Activated CD4-positive, alpha-beta T cell treated with anti-CD3 and anti-CD28 coated beads, Interleukin-2, amount 10 ng/mL, durations not matched to agents 24 days and 14 days (primary cell): ENCODE measurements at regions not wholly inside any gene's neighbourhood (a gene's known extent, or its start where the extent isn't known, plus 50 kb on each side); places are given as distances from the start of the nearest gene placed in this dataset.
"Not testable (repeated sequence)": the region's sequence is repeated elsewhere in the genome, so short reads cannot be mapped to it uniquely, and the experiment has no call there.

Experiments used
- DNase-seq: peaks from one replicate; pipeline ENCODE4 v3.0.0; 2022
- H3K27ac Mint-ChIP-seq: one replicate; pipeline ENCODE4 v1.8.0; 2022; ENCODE audit warnings: mild to moderate bottlenecking, mixed read lengths
- H3K27me3 Mint-ChIP-seq: one replicate; pipeline ENCODE4 v1.8.0; 2022; ENCODE audit warnings: mixed read lengths
- H3K36me3 Mint-ChIP-seq: one replicate; pipeline ENCODE4 v1.8.0; 2022; ENCODE audit warnings: low read depth, mild to moderate bottlenecking, mixed read lengths
- H3K4me1 Mint-ChIP-seq: one replicate; pipeline ENCODE4 v1.8.0; 2021; ENCODE audit warnings: mixed read lengths
- H3K4me3 Mint-ChIP-seq: one replicate; pipeline ENCODE4 v1.8.0; 2022; ENCODE audit warnings: mild to moderate bottlenecking, moderate library complexity, mixed read lengths
- H3K9me3 Mint-ChIP-seq: one replicate; pipeline ENCODE4 v1.8.0; 2021; ENCODE audit warnings: mixed read lengths
- intact Hi-C: fragments of 100-400 bp; cut with micrococcal nuclease; formaldehyde crosslinking; loops from one replicate; pipeline ENCODE4 v1.15.1; 2023

DNA sequence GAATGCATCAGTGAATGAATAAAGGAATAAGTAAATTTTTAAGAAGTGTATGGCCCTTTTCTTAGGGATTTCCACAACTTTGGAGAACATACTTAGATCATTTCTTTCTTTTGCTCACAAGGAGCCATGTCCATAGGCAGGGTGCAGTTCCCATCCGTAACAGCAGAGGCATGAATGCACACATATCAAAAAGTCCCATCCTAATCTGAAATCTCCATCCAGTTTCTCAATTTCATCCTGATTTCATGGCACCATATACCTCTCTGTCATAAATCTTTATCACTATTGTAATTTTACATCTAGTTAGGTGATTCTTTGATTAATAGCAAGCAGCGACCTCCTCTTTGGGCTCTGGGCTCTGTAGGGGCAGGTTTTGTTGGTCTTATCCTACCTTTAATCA, 359.2 kb downstream of the RRAGC start:
- H3K27ac Mint-ChIP-seq: no peak overlapping the region
- H3K4me3 Mint-ChIP-seq: no peak overlapping the region
- H3K9me3 Mint-ChIP-seq: no peaks in the 10 kb centered on the region
- intact Hi-C loops: no loop called here
- peaks cover 38% of the 10 kb centered on the region for H3K27me3 Mint-ChIP-seq
- no peak for DNase-seq
- H3K4me1 Mint-ChIP-seq: peaks cover 6% of the 10 kb centered on the region
- no peaks in the 10 kb centered on the region for H3K36me3 Mint-ChIP-seq

DNA sequence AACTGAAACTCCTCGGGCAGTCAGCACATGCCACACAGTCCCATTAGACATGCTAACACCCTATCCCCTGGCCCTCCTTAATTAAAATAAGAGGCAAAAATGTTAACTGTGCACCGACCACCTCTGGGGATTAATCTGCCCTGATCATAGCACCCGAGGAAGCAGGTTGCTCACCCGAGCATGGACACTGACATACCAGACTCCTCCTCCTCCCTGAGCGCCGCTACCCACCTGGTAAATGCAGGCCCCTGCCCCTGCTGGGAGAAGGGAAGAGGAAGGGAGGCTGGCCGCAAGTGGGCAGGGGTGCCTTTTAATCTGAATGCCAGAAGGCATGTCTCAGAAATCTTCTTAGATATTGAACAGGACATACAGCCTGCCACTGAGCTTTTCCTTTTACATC, 360.9 kb downstream of the RRAGC start:
- intact Hi-C loops: no loop called here
- no peak overlapping the region for H3K4me3 Mint-ChIP-seq
- H3K27ac Mint-ChIP-seq: no peak overlapping the region
- H3K9me3 Mint-ChIP-seq: no peaks in the 10 kb centered on the region
- no peaks in the 10 kb centered on the region for H3K36me3 Mint-ChIP-seq
- DNase-seq: no peak
- H3K27me3 Mint-ChIP-seq: peaks cover 28% of the 10 kb centered on the region
- H3K4me1 Mint-ChIP-seq: peaks cover 6% of the 10 kb centered on the region

DNA sequence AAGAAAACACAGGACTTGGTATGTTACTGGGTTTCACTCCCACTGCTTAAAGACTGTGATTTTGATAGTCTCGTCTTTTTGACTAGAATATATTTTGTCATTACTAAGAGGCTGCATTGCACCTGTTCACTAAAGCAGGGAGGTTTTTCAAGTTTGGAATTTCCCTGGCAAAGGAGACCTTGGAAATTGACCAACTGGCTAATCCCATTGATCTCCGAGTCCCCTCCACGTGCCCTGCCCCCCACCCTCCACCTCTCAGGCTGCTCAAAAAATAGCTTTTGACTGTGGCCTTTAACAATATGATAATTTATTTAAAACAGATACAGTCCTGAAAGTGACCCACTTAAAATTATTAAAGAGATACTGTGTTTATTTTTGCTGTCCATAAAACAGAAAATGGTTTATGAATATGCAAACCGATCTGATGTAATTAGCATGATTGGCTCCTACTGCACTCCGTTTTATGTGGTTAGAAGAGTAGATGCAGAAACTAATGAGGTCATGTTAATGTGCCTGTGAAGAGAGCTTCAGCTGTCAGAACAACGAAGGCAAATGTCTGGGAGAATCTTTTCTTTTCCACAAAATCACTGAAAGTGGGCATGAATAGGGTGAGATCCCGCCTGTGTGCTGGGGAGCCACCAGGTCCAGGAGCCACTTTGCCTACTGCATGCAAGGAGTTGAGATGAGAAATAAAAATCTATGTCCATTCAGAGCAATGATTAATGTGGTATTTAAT, 361.5 kb downstream of the RRAGC start:
- Mint-ChIP-seq H3K36me3 (no peaks in the 10 kb centered on the region), H3K4me1 (peaks cover 6% of the 10 kb centered on the region), H3K9me3 (no peaks in the 10 kb centered on the region), H3K27me3 (peaks cover 24% of the 10 kb centered on the region), H3K4me3 (no peak overlapping the region), H3K27ac (no peak overlapping the region)
- intact Hi-C loops: no loop called here
- no peak for DNase-seq

DNA sequence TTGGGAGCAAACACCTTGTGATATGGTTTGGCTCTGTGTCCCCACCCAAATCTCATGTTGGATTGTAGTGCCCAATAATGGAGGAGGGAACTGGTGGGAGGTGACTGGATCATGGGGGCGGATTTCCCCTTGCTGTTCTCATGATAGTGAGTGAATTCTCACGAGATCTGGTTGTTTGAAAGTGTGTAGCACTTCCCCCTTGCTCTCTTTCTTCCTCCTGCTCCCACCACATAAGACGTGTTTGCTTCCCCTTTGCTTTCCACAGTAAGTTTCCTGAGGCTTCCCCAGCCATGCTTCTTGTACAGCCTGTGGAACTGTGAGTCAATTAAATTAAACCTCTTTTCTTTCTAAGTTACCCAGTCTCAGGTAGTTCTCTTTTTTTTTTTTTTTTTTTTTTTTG, 366.3 kb downstream of the RRAGC start:
- not testable (repeated sequence) for H3K4me3 Mint-ChIP-seq, DNase-seq, H3K9me3 Mint-ChIP-seq, H3K4me1 Mint-ChIP-seq, H3K36me3 Mint-ChIP-seq, H3K27ac Mint-ChIP-seq
- H3K27me3 Mint-ChIP-seq: peaks cover 28% of the 10 kb centered on the region
- intact Hi-C loops: loop anchor here (5.0 kb wide), 1 partner anchor 94 kb away; no protein-coding TSS in a partner anchor

DNA sequence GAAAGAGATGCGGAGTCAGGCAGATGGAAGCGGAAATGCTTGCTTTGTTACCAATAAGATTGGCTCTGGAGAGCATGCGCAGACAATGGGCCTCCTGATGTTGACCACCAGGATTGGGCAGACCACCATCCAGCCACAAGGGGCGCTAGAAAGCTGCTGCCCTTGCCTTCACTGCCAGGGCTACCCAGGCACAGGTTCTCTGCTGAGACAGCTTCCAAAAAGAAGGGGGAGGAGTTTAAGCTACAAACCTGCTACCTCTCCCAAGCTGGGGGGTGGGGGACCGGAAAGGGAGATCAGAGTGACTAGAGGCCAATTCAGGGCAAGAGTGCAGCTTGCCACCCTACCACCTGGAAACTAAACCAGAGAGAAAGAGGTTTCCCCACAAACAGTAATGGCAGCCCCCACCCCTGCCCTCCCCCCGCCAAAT, 369.7 kb downstream of the RRAGC start:
- H3K36me3 Mint-ChIP-seq: no peaks in the 10 kb centered on the region
- no peaks in the 10 kb centered on the region for H3K9me3 Mint-ChIP-seq
- peak; percentile 79 for DNase-seq
- no peak overlapping the region for H3K4me3 Mint-ChIP-seq
- intact Hi-C loops: loop anchor here (5.0 kb wide), 1 partner anchor 97 kb away; no protein-coding TSS in a partner anchor
- H3K27me3 Mint-ChIP-seq: peaks cover 30% of the 10 kb centered on the region
- no peak overlapping the region for H3K27ac Mint-ChIP-seq
- H3K4me1 Mint-ChIP-seq: peaks cover 2% of the 10 kb centered on the region

DNA sequence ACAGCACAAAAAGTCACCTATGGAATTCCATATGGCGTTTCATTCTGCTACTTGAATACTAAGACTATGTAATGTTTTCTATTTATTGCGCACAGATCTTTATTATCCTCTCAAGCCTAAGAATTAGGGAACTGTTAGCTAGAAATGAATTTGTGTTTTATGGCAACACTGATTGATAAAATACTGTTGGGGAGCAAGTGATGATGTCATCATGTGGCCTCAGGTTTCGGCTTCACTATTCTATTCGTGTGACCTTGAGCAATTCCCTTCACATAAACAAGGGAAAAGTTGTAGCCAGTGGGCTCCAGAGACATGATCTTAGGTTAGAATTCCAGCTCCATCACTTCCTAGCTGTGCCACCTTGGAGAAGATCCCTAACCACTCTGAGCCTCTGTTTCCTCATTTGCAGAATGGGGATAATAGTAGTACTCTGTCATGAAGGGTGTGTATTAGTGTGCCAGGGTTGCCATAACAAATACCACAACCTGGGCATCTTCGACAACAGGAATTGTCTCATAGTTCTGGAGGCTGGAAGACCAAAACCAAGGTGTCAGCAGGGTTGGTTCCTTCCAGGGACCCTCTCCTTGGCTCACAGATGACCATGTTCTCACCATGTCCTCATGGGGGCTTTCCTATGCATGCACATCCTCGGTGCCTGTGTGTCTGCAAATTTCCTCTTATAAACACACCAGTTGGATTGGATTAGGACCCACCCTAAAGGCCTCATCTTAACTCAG, 371.2 kb downstream of the RRAGC start:
- intact Hi-C loops: no loop called here
- Mint-ChIP-seq H3K27ac (no peak overlapping the region), H3K4me3 (no peak overlapping the region), H3K27me3 (peaks cover 37% of the 10 kb centered on the region), H3K4me1 (peaks cover 2% of the 10 kb centered on the region), H3K36me3 (no peaks in the 10 kb centered on the region), H3K9me3 (no peaks in the 10 kb centered on the region)
- no peak for DNase-seq

DNA sequence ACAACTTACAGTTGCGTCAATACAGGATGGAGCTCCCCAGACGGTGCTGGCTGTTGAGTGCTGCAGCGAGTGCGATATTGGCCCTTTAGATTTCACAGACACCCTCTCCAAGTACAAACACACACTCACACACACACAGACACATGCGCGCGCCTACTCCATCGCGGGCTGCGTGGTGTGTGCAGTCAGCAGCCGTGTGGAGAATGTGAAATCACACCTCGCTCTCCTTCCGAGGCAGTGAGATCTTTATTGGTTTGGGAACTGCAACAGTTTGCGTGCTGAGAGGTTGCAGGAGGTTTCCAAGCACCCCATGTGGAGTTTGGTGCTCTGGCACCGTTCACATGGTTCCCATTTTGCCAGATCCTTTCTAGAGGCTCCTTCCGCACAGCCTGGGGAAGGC, 372.2 kb downstream of the RRAGC start:
- no peak for DNase-seq
- H3K9me3 Mint-ChIP-seq: no peaks in the 10 kb centered on the region
- no peaks in the 10 kb centered on the region for H3K36me3 Mint-ChIP-seq
- peaks cover 31% of the 10 kb centered on the region for H3K27me3 Mint-ChIP-seq
- H3K27ac Mint-ChIP-seq: no peak overlapping the region
- intact Hi-C loops: no loop called here
- H3K4me1 Mint-ChIP-seq: peaks cover 2% of the 10 kb centered on the region
- H3K4me3 Mint-ChIP-seq: no peak overlapping the region

DNA sequence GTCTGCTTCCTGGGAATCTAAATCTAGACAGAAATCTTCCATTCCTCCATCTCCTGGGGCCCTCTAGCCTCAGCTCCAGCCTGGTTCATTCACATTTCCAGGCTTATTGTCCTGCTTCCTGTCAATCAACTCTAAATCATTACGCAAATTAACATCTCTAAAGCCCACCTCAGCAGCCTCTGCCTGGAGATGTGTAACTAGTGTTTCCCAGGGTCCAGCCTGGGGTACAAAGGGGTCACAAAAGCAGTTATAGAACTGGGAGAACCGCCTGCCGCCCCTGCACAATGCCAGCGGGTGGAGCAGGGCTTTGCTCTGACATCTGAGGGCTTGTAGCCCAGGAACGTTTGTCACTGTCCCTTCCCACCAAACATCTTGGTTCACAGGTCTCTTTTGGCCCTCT, 373.5 kb downstream of the RRAGC start:
- Mint-ChIP-seq H3K4me1 (peaks cover 2% of the 10 kb centered on the region), H3K27ac (no peak overlapping the region), H3K36me3 (no peaks in the 10 kb centered on the region), H3K9me3 (no peaks in the 10 kb centered on the region), H3K27me3 (peaks cover 25% of the 10 kb centered on the region), H3K4me3 (no peak overlapping the region)
- intact Hi-C loops: no loop called here
- DNase-seq: no peak

DNA sequence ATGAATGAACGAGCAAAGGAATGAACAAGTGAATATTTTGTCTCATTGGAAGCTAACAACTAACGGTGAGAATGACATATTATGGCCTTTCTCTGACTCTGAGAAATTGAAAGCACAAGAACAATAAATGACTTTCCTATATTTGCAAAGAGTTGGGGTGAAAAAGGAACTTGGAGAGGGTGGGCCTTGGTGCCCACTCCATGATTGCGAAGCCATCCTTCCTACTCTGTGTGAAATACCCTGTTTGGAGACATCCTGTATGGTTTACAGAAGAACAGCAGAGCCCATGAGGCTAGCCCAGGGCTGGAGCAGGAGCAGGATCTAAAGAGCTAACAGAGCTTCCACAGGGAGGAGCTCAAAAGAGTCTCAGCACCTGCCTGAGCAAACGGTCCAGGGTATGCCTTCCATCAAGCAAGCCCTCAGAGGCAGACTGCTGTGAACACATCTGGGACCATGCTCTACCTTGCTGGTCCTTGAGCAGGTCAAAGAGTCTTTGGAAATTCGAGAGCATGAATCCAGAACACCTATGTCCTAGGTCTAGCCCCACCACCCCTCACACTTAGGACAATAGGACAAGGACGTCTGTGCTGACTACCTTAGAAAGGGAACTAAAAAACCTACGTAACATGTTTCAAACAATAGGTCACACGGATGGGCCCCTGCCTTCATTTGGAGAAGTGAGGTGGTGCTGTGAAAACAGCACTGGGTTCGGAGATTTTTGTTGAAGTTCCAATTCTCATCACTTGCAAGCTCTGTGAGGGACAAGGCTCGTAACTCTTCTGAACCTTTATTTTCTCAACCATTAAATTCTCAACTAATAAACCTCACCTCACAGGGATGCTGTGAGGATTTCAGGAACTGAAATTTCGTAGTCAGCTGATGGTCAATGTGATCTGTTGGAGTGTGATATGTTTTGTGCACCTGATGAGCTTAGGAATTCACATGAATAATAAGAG, 377.4 kb downstream of the RRAGC start:
- no peaks in the 10 kb centered on the region for H3K4me1 Mint-ChIP-seq
- H3K9me3 Mint-ChIP-seq: no peaks in the 10 kb centered on the region
- peaks cover 29% of the 10 kb centered on the region for H3K27me3 Mint-ChIP-seq
- no peaks in the 10 kb centered on the region for H3K36me3 Mint-ChIP-seq
- H3K27ac Mint-ChIP-seq: no peak overlapping the region
- intact Hi-C loops: no loop called here
- DNase-seq: no peak
- no peak overlapping the region for H3K4me3 Mint-ChIP-seq

DNA sequence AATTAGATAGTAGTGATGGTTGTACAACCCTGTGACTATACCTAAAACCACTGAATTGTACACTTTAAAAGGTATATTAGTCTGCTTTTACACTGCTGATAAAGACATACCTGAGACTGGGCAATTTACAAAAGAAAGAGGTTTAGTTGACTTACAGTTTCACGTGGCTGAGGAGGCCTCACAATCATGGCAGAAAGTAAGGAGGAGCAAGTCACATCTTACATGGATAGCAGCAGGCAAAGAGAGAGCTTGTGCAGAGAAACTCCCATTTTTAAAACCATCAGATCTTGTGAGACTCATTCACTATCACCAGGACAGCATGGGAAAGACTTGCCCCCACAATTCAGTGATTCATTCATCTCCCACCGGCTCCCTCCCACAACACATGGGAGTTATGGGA, 379.9 kb downstream of the RRAGC start:
- H3K4me1 Mint-ChIP-seq, intact Hi-C loops, H3K4me3 Mint-ChIP-seq, H3K36me3 Mint-ChIP-seq, H3K27ac Mint-ChIP-seq, H3K9me3 Mint-ChIP-seq, DNase-seq: not testable (repeated sequence)
- peaks cover 40% of the 10 kb centered on the region for H3K27me3 Mint-ChIP-seq

DNA sequence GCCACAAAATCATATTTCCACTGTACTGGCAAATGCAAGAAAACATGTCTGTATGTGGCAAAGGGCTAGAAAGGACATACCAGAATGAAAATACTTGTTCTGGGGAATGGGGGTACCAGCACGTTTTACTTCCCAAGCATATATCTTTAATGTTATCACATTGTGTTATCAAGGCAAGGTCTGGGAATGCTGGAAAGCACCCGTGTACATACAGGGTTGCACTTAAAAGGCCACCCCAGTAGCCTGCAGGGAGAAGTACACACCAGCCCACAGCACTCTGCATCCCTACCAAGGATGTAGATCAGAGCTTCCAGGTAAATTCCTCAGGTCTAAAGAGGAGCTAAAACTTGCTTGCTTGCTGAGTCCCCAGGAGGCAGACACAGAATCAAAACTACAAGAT, 381.8 kb downstream of the RRAGC start:
- intact Hi-C loops: no loop called here
- H3K4me1 Mint-ChIP-seq: peaks cover 8% of the 10 kb centered on the region
- peaks cover 45% of the 10 kb centered on the region for H3K27me3 Mint-ChIP-seq
- DNase-seq: no peak
- H3K36me3 Mint-ChIP-seq: no peaks in the 10 kb centered on the region
- no peak overlapping the region for H3K4me3 Mint-ChIP-seq
- H3K27ac Mint-ChIP-seq: no peak overlapping the region
- no peaks in the 10 kb centered on the region for H3K9me3 Mint-ChIP-seq

DNA sequence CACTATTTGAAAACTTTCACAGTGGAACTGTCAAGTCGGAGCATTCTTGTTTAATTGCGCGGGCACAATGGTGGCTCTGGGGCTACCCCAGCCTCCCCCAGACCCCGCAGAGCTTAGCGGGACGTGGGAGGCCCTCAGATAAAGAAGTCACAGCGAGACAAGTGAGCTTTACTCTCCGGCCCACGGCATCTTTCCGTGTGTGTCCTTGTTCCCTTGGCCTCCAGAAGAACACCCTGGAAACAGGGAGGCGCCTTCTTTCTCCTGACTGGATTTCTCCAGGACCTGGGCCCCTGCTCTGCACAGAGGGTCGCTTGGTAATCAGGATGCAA, 382.8 kb downstream of the RRAGC start:
- no peaks in the 10 kb centered on the region for H3K36me3 Mint-ChIP-seq
- no peaks in the 10 kb centered on the region for H3K9me3 Mint-ChIP-seq
- no peak overlapping the region for H3K4me3 Mint-ChIP-seq
- peaks cover 50% of the 10 kb centered on the region for H3K27me3 Mint-ChIP-seq
- peaks cover 8% of the 10 kb centered on the region for H3K4me1 Mint-ChIP-seq
- no peak overlapping the region for H3K27ac Mint-ChIP-seq
- DNase-seq: no peak
- intact Hi-C loops: no loop called here

DNA sequence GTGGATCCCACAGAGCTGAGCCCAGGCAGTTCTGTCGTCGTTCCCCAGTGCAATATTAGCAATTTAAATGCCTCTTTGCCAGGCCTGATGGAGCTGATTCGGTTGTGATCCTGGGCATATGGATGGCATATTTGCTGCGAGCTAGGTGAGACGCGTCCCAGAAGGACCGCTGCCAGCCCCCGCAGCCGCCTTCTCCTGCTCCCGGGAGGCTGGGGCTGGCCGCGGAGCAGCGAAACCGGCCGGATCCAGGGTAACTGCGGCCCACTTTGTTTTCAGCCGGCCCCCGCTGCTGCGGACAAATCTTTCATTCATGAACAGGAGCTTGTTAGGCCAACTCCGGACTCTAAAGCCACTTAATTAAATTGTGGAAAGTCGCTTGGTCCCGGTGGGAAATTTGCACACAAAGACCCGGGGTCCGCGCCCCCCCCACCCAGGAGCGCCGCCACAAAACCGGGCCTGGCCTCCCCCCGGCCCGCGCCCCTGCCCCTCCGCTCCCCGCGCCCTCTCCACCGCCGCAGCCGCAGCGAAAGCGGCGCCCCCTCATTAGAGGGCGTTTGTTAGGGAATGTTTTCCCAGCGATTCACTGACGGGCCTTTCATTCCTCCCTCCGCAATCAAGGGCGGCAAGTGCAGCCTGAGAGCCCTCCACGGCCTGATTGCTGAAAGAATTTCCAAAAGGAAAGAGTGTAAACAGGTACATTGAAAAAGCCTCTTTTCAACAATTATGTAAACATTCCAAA, 383.3 kb downstream of the RRAGC start:
- Mint-ChIP-seq H3K4me1 (peaks cover 8% of the 10 kb centered on the region), H3K36me3 (no peaks in the 10 kb centered on the region), H3K9me3 (no peaks in the 10 kb centered on the region), H3K27ac (no peak overlapping the region), H3K4me3 (no peak overlapping the region), H3K27me3 (peaks cover 52% of the 10 kb centered on the region)
- no peak for DNase-seq
- intact Hi-C loops: no loop called here
